HepG2 (cell line): ENCODE measurements at regions not wholly inside any gene's neighbourhood (a gene's known extent, or its start where the extent isn't known, plus 50 kb on each side); places are given as distances from the start of the nearest gene placed in this dataset.

Source experiments
- ATAC-seq: fragments of 200-7000 bp; cut with Tn5 transposase; 3 replicates; pipeline ENCODE4 v1.9.1; 2020; ENCODE audit warnings: mild to moderate bottlenecking, moderate library complexity
- BruUV-seq: library from RNA; stranded (reverse); fragments of 400-500 nt; replicated peaks from 2 replicates; lab custom pipeline; 2021; lab: Mats Ljungman, UMichigan
- CTCF ChIA-PET: fragments of 300-600 bp; formaldehyde crosslinking; extraction: SDS; loops from one replicate; lab custom pipeline; 2021; ENCODE audit warnings: low total read pairs, inconsistent platforms, low intra/inter-chr PET ratio; lab: Yijun Ruan, JAX
- POLR2A ChIA-PET: fragments of 350-600 bp; sonication (Branson Sonifier 250); formaldehyde crosslinking; loops from one replicate; lab custom pipeline; 2020; ENCODE audit warnings: antibody characterized with exemption, inconsistent platforms; lab: Yijun Ruan, JAX
- DNase-seq: peaks from one replicate; pipeline ENCODE4 v3.0.0-alpha.2; 2015; ENCODE audit warnings: low spot score
- FAIRE-seq: peaks from 3 replicates; lab custom pipeline; 2011; peaks lifted over from hg19 to GRCh38; lab: Jason Lieb, UNC
- H2AFZ ChIP-seq: one replicate; pipeline ENCODE4 v1.6.1; 2011; ENCODE audit warnings: low read length, inconsistent platforms
- H3K27ac ChIP-seq: fragments of 300-600 bp; 3 replicates; pipeline ENCODE4 v1.8.0; 2011; ENCODE audit warnings: mixed run types, mild to moderate bottlenecking, mixed read lengths, low read length, inconsistent platforms; ENCODE audit not compliant: insufficient read depth; ENCODE audit errors: extremely low read length
- H3K27me3 ChIP-seq, 2 experiments: fragments of 200-600 bp in 1 of 2; 2 replicates in 1 of 2; 3 replicates in 1 of 2; pipeline versions ENCODE4 v1.6.0 to v1.8.0; 2011; ENCODE audit warnings: low read length in 2 of 2, mild to moderate bottlenecking in 2 of 2, moderate library complexity in 2 of 2, inconsistent platforms in 1 of 2; ENCODE audit not compliant: insufficient read depth in 2 of 2, control insufficient read depth in 1 of 2
- H3K36me3 ChIP-seq, 2 experiments: fragments of 200-600 bp in 1 of 2; replicated peaks in 1 of 2; 2 replicates in 1 of 2; 3 replicates in 1 of 2; pipeline versions ENCODE4 v1.5.1 to v1.8.0; 2011; ENCODE audit warnings: low read length in 2 of 2, inconsistent platforms in 1 of 2; ENCODE audit not compliant: insufficient read depth in 2 of 2, control insufficient read depth in 1 of 2
- H3K4me1 ChIP-seq: 2 replicates; pipeline ENCODE4 v1.5.1; 2012; ENCODE audit warnings: low read length, inconsistent platforms; ENCODE audit not compliant: insufficient read depth
- H3K4me2 ChIP-seq: 2 replicates; pipeline ENCODE4 v1.6.0; 2011; ENCODE audit warnings: low read depth, low read length, inconsistent platforms
- H3K4me3 ChIP-seq, 3 experiments: fragments of 200-600 bp in 1 of 3; sonication (generic), shearing (Covaris generic) in 1 of 3; replicated peaks in 1 of 3; 2 replicates each; pipeline ENCODE4 v1.5.1; 2011 to 2016; ENCODE audit warnings: low read length in 3 of 3, inconsistent platforms in 2 of 3, low read depth in 2 of 3, mild to moderate bottlenecking in 2 of 3, control low read depth in 1 of 3, mixed read lengths in 1 of 3; ENCODE audit not compliant: insufficient read depth in 1 of 3
- H3K79me2 ChIP-seq: one replicate; pipeline ENCODE4 v1.6.1; 2011; ENCODE audit warnings: low read length, inconsistent platforms; ENCODE audit not compliant: insufficient read depth
- H3K9ac ChIP-seq: 2 replicates; pipeline ENCODE4 v1.6.0; 2011; ENCODE audit warnings: mild to moderate bottlenecking, low read depth, low read length, inconsistent platforms; ENCODE audit not compliant: insufficient read depth
- H3K9me3 ChIP-seq: 2 replicates; pipeline ENCODE4 v1.5.1; 2012; ENCODE audit warnings: mild to moderate bottlenecking, low read length
- H4K20me1 ChIP-seq: 2 replicates; pipeline ENCODE4 v1.6.0; 2011; ENCODE audit warnings: inconsistent platforms, mild to moderate bottlenecking, low read length, moderate library complexity; ENCODE audit not compliant: insufficient read depth
- ARNTL ChIP-seq: sonication (generic); formaldehyde crosslinking; IDR thresholded peaks from 2 replicates; pipeline ENCODE4 v1.4.0; 2020; ENCODE audit warnings: mild to moderate bottlenecking, missing genetic modification reagents
- CENPX ChIP-seq: sonication (generic); formaldehyde crosslinking; IDR thresholded peaks from 2 replicates; pipeline ENCODE4 v1.9.0; 2021; ENCODE audit warnings: mild to moderate bottlenecking, missing genetic modification reagents, moderate library complexity
- KDM5A ChIP-seq: fragments of 200-600 bp; sonication (generic); IDR thresholded peaks from 2 replicates; pipeline ENCODE4 v1.7.0; 2018; ENCODE audit warnings: antibody characterized with exemption, mild to moderate bottlenecking, low read length, borderline replicate concordance
- NR0B2 ChIP-seq: sonication (generic); formaldehyde crosslinking; IDR thresholded peaks from 2 replicates; pipeline ENCODE4 v1.4.0; 2020; ENCODE audit warnings: mild to moderate bottlenecking, missing genetic modification reagents
- POLR2G ChIP-seq: fragments of 200-400 bp; formaldehyde crosslinking; IDR thresholded peaks from 2 replicates; pipeline ENCODE4 v1.6.1; 2018; ENCODE audit warnings: mild to moderate bottlenecking, low read depth, low read length, moderate library complexity
- RBM22 ChIP-seq: fragments of 200-400 bp; formaldehyde crosslinking; optimal IDR thresholded peaks from 2 replicates; pipeline ENCODE3; 2017; ENCODE audit warnings: mild to moderate bottlenecking, low read length, moderate library complexity
- SRY ChIP-seq: sonication (generic); formaldehyde crosslinking; IDR thresholded peaks from 2 replicates; pipeline ENCODE4 v1.8.0; 2022; ENCODE audit warnings: mild to moderate bottlenecking, missing genetic modification reagents
- ZFP41 ChIP-seq: sonication (generic); formaldehyde crosslinking; IDR thresholded peaks from 2 replicates; pipeline ENCODE4 v1.4.0; 2020; ENCODE audit warnings: mild to moderate bottlenecking, missing genetic modification reagents, borderline replicate concordance
- ZNF343 ChIP-seq: sonication (generic); formaldehyde crosslinking; IDR thresholded peaks from 2 replicates; pipeline ENCODE4 v1.4.0; 2020; ENCODE audit warnings: mild to moderate bottlenecking, missing genetic modification reagents
- ZNF350 ChIP-seq: sonication (generic); formaldehyde crosslinking; IDR thresholded peaks from 2 replicates; pipeline ENCODE4 v1.4.0; 2020; ENCODE audit warnings: mild to moderate bottlenecking, low read depth, missing genetic modification reagents, borderline replicate concordance
- ZNF354B ChIP-seq: sonication (generic); formaldehyde crosslinking; IDR thresholded peaks from 2 replicates; pipeline ENCODE4 v1.8.0; 2022; ENCODE audit warnings: mild to moderate bottlenecking, missing genetic modification reagents
- WGBS: methylation state at CpG from one replicate; pipeline ENCODE4 v1.1.6; 2017; ENCODE audit warnings: low lambda C conversion rate; 5-methylcytosine and 5-hydroxymethylcytosine counted together
- in situ Hi-C: cut with HindIII; loops from 2 replicates; pipeline ENCODE4 v1.10.0; 2017; ENCODE audit warnings: low pct_unique_long_range_greater_than_20kb; ENCODE audit not compliant: extremely low pct_ligation_motif_present
- intact Hi-C: fragments of 100-400 bp; cut with micrococcal nuclease; formaldehyde crosslinking; loops from one replicate; pipeline ENCODE4 v1.10.0; 2022; ENCODE audit not compliant: unreplicated experiment
- TF ChIP-seq, protein P1 (sequence below): sonication (generic); formaldehyde crosslinking; IDR thresholded peaks from 2 replicates; pipeline ENCODE4 v1.8.1; 2023; ENCODE audit warnings: mild to moderate bottlenecking, missing genetic modification reagents
- TF ChIP-seq, protein P2 (sequence below), 2 experiments: fragments of 450-650 bp in 1 of 2; sonication (generic) in 1 of 2; formaldehyde crosslinking in 1 of 2; IDR thresholded peaks; 2 replicates each; pipeline versions ENCODE4 v1.6.1 to v1.8.0; 2016 to 2022; ENCODE audit warnings: antibody characterized with exemption in 1 of 2, mild to moderate bottlenecking in 1 of 2, missing genetic modification reagents in 1 of 2

- TF ChIP-seq, protein P1, sequence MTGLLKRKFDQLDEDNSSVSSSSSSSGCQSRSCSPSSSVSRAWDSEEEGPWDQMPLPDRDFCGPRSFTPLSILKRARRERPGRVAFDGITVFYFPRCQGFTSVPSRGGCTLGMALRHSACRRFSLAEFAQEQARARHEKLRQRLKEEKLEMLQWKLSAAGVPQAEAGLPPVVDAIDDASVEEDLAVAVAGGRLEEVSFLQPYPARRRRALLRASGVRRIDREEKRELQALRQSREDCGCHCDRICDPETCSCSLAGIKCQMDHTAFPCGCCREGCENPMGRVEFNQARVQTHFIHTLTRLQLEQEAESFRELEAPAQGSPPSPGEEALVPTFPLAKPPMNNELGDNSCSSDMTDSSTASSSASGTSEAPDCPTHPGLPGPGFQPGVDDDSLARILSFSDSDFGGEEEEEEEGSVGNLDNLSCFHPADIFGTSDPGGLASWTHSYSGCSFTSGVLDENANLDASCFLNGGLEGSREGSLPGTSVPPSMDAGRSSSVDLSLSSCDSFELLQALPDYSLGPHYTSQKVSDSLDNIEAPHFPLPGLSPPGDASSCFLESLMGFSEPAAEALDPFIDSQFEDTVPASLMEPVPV = no peak
- TF ChIP-seq ZFP41 (CRISPR knock-in tag) = no peak
- TF ChIP-seq KDM5A = no peak
- no peak for TF ChIP-seq CENPX (CRISPR knock-in tag)
- TF ChIP-seq ARNTL (CRISPR knock-in tag) = no peak
- TF ChIP-seq POLR2G = no peak
Observed at GRCh38 chr4:79666112-79666511, 258.1 kb upstream of the GK2 start (continued).

GRCh38 chr4:79663865-79664264 is 255.8 kb upstream of the GK2 start:
- BruUV-seq = no TSS peak
- TF ChIP-seq NR0B2 (CRISPR knock-in tag) (no peak), SRY (CRISPR knock-in tag) (no peak), ZNF343 (CRISPR knock-in tag) (no peak), RBM22 (no peak), ZNF350 (CRISPR knock-in tag) (no peak), ZNF354B (no peak)
- TF ChIP-seq, protein P2, sequence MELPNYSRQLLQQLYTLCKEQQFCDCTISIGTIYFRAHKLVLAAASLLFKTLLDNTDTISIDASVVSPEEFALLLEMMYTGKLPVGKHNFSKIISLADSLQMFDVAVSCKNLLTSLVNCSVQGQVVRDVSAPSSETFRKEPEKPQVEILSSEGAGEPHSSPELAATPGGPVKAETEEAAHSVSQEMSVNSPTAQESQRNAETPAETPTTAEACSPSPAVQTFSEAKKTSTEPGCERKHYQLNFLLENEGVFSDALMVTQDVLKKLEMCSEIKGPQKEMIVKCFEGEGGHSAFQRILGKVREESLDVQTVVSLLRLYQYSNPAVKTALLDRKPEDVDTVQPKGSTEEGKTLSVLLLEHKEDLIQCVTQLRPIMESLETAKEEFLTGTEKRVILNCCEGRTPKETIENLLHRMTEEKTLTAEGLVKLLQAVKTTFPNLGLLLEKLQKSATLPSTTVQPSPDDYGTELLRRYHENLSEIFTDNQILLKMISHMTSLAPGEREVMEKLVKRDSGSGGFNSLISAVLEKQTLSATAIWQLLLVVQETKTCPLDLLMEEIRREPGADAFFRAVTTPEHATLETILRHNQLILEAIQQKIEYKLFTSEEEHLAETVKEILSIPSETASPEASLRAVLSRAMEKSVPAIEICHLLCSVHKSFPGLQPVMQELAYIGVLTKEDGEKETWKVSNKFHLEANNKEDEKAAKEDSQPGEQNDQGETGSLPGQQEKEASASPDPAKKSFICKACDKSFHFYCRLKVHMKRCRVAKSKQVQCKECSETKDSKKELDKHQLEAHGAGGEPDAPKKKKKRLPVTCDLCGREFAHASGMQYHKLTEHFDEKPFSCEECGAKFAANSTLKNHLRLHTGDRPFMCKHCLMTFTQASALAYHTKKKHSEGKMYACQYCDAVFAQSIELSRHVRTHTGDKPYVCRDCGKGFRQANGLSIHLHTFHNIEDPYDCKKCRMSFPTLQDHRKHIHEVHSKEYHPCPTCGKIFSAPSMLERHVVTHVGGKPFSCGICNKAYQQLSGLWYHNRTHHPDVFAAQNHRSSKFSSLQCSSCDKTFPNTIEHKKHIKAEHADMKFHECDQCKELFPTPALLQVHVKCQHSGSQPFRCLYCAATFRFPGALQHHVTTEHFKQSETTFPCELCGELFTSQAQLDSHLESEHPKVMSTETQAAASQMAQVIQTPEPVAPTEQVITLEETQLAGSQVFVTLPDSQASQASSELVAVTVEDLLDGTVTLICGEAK (IDR thresholded peaks at IDR 0.05) = no peak
- TF ChIP-seq, protein P2 (CRISPR knock-in tag; IDR thresholded peaks at IDR 0.05) = no peak

More at GRCh38 chr4:79663865-79664264, 255.8 kb upstream of the GK2 start:
- no peak overlapping the region for H3K4me3 ChIP-seq
- no peak overlapping the region for H3K4me2 ChIP-seq
- ATAC-seq (no peak), DNase-seq (no peak), FAIRE-seq (no peak)
- intact Hi-C loops = no loop called here
- no peak overlapping the region for H3K27ac ChIP-seq
- H3K9me3 ChIP-seq = peaks cover 7% of the 10 kb centered on the region; the same call in 1 of the 2 replicates
- no peaks in the 10 kb centered on the region; a peak in 1 of 5 replicates for H3K27me3 ChIP-seq
- in situ Hi-C loops = no loop called here
- H3K9ac ChIP-seq = no peak overlapping the region
- no peak overlapping the region for H2AFZ ChIP-seq
- ChIA-PET CTCF (no interaction called here), POLR2A (no interaction called here)
- H4K20me1 ChIP-seq = no peaks in the 10 kb centered on the region
- H3K4me1 ChIP-seq = no peaks in the 10 kb centered on the region
- no peaks in the 10 kb centered on the region for H3K36me3 ChIP-seq
- WGBS = 3% methylated on average over 4 of the region's 4 CpGs
- H3K79me2 ChIP-seq = no peaks in the 10 kb centered on the region
